GM20000 (cell line): ENCODE measurements at regions not wholly inside any gene's neighbourhood (a gene's known extent, or its start where the extent isn't known, plus 50 kb on each side); places are given as distances from the start of the nearest gene placed in this dataset.
"Not testable (repeated sequence)": the region's sequence is repeated elsewhere in the genome, so short reads cannot be mapped to it uniquely, and the experiment has no call there.

Source experiments
- DNase-seq: peaks from one replicate; pipeline ENCODE4 v3.0.0; 2012; ENCODE audit warnings: low spot score
- TF ChIP-seq, protein P1 (sequence below): IDR thresholded peaks from 2 replicates; pipeline ENCODE4 v1.5.1; 2012; ENCODE audit warnings: mild to moderate bottlenecking, control low read depth; ENCODE audit errors: extremely low read depth, missing control alignments

DNA sequence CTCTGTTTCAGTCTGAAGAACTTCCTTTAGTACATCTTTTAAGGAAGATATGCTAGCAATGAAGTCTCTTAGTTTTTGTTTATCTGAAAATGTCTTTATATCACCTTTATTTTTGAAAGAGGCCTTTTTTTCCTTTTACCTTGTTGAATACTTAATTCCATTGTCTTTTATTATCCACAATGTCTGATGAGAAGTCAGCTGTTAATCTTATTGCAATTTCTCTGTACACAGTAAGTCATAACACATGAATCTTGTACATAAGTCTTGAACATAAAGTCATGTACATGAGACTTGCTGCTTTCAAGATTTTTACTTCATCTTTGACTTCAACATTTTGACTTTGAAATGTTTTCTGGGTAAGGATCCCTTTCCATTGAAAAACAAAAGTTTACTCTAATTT lies 424.3 kb upstream of the ATP10A start:
- DNase-seq = no peak
- TF ChIP-seq, protein P1, sequence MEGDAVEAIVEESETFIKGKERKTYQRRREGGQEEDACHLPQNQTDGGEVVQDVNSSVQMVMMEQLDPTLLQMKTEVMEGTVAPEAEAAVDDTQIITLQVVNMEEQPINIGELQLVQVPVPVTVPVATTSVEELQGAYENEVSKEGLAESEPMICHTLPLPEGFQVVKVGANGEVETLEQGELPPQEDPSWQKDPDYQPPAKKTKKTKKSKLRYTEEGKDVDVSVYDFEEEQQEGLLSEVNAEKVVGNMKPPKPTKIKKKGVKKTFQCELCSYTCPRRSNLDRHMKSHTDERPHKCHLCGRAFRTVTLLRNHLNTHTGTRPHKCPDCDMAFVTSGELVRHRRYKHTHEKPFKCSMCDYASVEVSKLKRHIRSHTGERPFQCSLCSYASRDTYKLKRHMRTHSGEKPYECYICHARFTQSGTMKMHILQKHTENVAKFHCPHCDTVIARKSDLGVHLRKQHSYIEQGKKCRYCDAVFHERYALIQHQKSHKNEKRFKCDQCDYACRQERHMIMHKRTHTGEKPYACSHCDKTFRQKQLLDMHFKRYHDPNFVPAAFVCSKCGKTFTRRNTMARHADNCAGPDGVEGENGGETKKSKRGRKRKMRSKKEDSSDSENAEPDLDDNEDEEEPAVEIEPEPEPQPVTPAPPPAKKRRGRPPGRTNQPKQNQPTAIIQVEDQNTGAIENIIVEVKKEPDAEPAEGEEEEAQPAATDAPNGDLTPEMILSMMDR = no peak

DNA sequence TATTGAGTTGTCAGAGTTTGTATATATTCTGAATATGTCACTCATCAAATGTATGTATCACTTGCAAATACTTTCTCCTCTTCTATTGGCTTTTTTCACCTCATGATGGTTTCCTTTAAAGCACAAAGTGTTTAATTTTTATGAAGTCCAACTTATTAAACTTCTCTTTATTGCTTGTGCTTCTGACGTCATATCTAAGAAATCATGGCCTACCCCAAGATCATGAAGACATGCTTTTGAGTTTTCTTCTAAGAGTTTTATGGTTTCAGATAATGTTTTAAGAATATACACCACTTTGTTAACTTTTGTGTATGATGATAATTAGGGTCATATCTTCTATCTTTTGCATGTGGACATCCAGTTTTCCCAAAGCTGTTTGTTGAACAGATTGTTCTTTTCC lies 417.2 kb upstream of the ATP10A start:
- TF ChIP-seq, protein P1 = no peak
- DNase-seq = no peak

DNA sequence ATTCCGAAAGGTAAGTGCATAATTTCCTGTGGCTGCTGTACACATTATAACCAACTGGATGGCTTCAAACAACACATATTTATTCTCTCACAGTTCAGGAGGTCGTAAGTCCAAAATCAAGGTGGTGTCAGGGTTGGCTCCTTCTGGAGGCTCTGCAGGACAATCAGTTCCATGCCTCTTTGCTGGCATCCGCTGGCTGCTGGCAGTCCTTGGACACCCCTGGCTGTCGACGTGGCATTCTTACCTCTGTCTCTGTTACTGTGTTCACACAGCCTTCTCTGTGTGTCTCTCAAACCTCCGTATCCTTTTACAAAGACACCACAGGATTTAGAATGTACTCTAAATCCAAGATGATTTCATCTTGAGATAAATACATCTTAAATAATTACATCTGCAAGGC lies 398.8 kb upstream of the ATP10A start:
- DNase-seq = no peak
- TF ChIP-seq, protein P1 = no peak

DNA sequence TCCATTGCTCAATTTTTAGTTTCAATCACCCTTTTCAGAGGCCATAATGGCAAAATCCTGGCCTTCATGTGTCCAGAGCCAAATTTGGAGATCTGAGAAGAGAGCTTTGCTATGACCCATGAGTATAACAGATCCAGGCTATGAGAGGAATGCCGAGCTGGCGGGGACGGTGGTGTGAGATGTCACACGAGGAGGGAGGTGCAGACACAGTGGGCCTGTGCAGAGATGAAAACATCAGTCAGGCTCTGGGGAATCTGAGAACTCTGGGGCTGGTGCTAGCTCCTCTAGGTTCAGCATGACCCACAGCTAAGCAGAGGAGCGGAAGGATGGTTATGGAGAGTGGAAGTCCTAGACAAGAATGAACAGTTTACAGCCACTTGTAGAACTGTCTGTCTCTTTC lies 398.3 kb upstream of the ATP10A start:
- TF ChIP-seq, protein P1 = no peak
- DNase-seq = no peak

DNA sequence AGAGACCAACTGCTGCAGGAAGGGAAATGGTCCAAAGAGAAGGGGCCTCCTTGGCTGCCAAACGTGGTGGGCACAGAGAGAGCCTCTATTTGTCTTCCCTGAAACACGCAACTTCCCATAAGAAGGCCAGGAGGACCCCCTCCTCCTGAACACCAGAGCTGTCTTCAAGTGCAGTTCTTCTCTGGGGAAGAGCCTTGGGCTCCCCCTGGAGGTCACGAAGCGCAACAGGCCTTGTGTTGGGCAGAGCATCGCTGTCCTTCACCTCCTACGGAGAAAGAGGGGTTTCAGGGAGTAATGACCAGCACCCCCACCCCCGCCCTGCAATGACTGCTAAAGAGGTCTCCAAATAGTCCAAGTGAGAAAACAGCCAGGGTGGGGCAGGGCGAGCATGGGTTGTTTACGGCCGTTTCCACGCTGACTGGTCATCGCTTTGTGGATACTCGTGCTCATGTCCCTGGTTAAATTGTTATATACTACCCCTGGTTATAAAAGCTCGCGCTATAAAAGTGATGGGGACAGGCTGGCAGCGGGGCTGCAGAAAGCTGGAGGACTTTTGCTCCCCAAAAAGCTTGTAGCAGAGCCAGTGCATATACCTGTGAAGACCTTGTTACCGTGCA lies 397.5 kb upstream of the ATP10A start:
- no peak for DNase-seq
- TF ChIP-seq, protein P1 = no peak

DNA sequence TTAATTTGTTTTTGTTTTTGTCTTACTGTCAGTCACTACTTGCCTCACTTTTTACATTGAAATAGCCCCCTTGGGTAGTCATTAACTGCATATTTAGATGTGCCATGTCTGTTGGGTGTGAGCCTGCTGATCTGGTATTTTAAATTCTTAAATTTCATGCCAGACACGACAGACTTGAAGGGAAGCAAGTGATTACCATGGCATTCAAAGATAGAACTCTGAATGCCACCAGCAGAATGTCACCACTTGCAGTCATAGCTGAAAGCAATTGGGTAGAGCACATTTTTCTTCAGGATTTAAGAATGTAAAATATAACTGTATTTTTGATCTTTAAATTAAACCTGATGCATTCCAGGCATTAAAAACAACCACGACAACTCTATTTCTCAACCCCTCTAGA lies 396.5 kb upstream of the ATP10A start:
- TF ChIP-seq, protein P1 = no peak

DNA sequence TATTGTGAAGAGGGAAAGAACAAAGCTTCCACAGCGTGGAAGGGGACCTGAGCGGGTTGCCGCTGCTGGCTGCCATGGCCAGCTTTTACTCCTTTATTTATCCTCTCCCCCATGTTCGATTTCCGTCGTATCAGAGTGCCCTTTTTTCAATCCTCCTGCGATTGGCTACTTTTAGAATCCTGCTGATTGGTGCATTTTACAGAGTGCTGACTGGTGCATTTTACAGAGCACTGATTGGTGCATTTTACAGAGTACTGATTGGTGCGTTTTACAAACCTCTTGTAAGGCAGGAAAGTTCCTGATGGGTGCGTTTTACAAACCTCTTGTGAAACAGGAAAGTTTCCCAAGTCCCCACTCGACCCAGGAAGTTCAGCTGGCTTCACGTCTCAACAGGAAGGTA lies 381.7 kb upstream of the ATP10A start:
- not testable (repeated sequence) for DNase-seq

More for the DNA sequence above, 396.5 kb upstream of the ATP10A start:
- no peak for DNase-seq

DNA sequence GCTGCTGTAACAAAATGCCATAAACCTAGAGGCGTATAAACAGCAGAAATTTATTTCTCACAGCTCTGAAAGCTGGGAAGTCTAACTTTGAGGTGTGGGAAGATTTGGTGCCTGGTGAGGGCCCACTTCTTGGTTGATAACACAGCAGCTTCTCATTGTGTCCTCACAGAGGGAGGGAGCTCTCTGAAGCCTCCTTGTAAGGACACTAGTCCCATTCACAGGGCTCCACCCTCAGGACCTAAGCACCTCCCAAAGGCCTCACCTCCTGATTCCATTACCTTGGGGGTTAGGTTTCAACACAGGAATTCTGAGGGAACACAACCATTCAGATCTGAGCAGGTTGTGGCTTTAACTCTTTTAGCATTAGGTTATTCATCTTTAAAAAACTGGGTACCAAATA lies 380.3 kb upstream of the ATP10A start:
- DNase-seq = no peak
- TF ChIP-seq, protein P1 = no peak
